GM19467 (cell line): ENCODE measurements at regions not wholly inside any gene's neighbourhood (a gene's known extent, or its start where the extent isn't known, plus 50 kb on each side); places are given as distances from the start of the nearest gene placed in this dataset.

Experiments used
- ATAC-seq: cut with Tn5 transposase; IDR thresholded peaks from one replicate; pipeline ENCODE4 v1.9.1; 2021; ENCODE audit warnings: mild to moderate bottlenecking, moderate library complexity; ENCODE audit not compliant: unreplicated experiment

- ATAC-seq = no peak
Observed at GRCh38 chr3:99458013-99458412, 180.4 kb upstream of the COL8A1 start.

DNA sequence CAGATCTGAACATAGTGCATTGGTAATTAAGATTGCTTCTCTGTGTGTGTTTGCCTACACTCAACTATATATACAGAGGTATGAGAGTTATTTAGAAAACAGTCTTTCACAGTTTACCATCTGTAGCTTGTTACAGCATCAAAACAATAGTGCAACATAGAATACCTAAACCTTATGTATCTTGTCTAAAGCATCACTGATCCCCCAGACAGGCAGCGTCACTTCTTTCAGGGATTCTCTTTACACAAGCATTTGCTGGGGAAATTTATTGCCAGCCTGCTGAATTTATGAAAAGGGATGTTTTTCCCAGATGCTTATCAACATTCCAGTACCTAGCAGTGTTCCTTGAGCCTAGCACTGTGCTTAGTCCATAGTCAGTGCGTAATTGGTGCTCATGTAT, 195.8 kb upstream of the COL8A1 start:
- ATAC-seq = no peak

- no peak for ATAC-seq
Observed at GRCh38 chr3:99439892-99440291, 198.5 kb upstream of the COL8A1 start.

- ATAC-seq = no peak
Observed at GRCh38 chr3:99434190-99434589, 204.2 kb upstream of the COL8A1 start.

DNA sequence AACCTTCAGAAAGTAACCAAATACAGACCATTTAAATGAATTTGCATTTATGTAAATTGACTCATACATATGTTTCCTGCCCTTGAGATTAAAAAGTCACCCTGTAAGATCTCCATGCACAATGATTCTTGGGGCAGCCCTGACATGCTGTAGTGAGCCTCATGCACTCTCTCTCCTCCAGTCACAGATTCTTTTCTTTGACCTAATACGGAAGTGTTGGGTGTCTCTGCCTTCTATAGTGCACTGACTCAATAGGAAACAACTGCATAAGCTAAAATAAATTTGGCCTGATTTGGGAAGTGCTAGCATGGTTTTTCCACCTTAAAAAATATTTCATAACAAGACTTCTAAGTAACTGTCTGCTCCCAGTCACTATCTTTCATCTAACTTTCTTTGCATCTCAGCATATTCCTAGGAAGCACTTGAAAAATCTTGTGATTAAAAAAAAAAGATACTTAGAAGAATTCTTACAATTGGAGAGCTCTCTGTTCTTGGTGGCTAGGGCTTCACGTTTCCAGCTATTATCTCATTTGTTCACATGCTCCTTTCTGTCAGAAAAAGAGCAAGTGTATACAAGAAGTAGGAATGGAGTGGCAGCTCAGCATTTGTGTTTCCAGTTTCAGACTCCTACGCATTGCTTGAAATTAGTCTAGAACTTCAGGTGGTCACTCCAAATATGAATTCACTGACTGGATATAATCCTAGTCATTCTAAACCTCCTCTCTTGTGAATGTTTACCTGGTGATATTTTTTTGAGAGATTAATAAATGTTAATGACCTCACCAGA, 207.9 kb upstream of the COL8A1 start:
- no peak for ATAC-seq

- no peak for ATAC-seq
Observed at GRCh38 chr3:99429502-99429901, 208.9 kb upstream of the COL8A1 start.

GRCh38 chr3:99425930-99426329, 212.5 kb upstream of the COL8A1 start:
- no peak for ATAC-seq

DNA sequence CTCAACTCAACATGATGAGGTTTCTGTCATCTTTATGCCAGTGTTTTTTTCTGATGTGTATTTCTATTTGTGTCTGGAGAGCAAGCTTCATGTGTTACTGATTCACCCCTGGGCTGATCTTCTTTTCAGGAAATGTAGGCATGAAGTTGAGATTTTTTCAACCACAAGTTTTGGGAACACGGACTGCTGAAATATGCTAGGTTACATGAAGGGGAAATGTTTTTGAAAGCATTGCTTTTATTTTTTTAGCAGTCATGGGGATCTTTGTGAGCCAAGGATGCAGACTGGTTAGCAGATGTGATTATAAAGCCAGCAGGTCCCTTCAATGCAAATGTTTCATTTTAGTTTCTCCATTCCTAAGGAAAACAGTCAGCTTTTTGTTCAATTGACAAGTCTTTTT, 219.3 kb upstream of the COL8A1 start:
- ATAC-seq = peak; percentile 24

DNA sequence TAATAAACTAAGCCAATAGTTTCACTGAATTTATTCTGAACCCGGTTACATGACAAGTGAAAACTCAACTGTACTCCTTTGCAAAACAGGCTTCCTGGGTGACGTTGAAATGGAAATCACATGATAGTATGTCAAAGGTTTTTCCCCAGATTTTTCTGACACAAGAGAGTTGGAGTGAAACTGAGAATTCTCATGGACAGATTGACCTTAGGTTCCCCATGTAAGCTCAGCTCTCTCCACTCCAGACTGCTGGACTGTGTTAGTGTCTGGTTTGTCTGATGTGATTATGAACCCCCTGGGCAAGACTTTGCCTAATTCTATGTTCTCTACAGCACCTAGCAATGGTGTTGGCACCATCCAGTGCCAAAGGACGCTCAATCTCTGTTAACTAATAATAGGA, 219.7 kb upstream of the COL8A1 start:
- peak; percentile 62 for ATAC-seq

DNA sequence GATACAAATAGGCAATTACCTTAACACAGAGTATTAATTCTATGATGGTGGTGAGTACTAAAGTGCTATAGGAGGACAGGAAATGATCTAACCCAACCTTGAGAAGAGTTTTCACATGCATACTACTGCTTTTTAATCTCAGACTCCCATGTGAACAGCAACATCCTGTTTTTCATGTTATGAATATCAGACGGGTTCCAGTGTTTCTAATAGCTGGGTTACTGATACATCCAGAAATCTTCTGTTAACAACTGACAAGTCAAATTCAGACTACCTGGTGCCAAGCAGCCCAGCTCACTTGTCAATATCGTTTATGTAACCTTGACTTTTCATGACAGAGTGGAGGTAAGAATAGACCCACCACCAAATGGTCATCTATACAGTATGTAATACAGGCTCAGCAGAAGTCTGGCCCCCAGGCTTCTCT, 220.2 kb upstream of the COL8A1 start:
- ATAC-seq = peak; percentile 65

DNA sequence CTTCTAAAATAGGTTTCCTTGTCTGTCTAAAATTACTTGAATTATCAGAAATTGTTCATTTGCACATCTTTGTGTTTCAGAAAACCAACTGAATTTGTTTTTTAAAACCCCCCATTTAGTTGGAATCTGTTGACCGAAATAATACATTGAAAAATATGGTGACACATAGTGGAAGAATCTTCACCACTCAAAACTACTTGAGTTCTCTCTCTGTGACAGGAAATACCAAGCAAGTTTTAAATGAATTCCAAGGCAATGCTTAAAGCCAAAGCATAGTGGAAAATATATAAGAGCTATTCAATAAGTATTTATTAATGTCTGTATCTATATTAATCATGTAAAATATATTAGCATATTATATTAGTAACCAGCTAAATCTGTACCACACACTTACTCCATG, 224.9 kb upstream of the COL8A1 start:
- no peak for ATAC-seq

DNA sequence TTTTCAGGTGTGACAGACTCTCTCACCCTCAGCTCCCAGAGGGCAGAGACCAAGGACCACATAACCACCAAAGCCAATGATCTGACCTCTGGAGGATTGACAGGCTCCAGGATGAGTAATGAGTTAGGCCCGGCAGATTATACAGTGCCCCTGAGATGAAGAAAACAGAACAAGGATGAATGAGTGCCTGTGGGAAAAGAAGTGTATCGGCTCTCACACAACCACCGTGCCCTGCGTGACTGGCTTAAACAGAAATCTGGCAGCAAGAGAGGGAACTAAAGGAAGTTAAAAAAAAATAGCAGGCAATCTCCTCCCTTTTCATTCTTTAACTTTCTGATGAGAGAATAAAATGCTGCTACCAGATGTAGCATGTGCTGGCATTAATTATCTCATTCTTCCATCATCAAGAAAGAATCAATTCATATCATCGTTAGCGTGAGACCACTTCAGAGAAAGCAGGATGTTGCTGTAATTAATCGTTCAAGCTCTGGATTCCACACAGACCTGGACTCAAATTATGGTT, 227.5 kb upstream of the COL8A1 start:
- ATAC-seq = no peak

- no peak for ATAC-seq
Observed at GRCh38 chr3:99409961-99410360, 228.4 kb upstream of the COL8A1 start.

- peak; percentile 44 for ATAC-seq
Observed at GRCh38 chr3:99407257-99407656, 231.1 kb upstream of the COL8A1 start.

GRCh38 chr3:99402755-99403154, 235.6 kb upstream of the COL8A1 start:
- no peak for ATAC-seq

GRCh38 chr3:99400352-99400751, 238.0 kb upstream of the COL8A1 start:
- no peak for ATAC-seq

- no peak for ATAC-seq
Observed at GRCh38 chr3:99396651-99397275, 241.6 kb upstream of the COL8A1 start.

DNA sequence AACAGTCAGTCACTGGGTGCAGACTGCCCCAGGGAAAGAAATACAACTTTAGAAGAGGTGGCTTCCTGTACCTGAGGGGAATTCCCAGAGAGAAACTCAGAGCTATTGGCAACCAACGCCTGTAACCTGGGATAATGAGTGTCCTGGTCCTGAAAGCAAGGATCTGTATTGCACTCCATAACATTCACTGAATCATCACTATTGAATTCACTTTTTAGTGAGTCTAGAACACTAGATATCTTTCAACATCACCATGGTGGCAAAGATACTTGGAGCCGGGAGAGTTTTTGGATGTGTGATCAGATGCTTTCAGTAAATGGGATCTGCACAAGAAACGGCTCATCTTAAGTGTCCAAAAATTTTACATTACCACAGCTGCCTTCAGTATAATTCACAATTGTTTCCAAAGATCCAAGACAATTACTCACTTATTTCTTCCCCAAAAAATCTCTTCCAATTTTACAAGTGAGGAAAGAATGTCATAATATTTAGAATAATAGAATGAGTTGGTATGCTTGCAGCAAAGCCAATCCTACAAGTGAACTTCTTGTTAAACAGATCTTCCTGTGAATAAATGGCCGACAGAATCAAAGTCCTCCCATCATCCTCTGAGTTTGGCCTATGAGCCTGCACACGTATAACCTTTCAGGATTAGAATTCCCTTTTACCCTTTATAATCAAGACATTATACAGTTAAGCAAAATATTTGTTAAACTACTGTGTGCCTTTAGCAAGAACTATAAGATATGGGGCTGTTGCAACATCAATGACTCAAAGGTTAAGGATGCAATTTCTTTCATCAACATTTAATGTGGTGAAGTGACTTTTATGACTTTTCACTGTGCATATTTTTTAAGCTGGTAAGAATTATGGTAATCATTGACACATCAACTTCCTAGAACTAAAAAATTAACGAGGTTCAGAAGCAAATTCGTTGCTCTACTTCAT, 243.3 kb upstream of the COL8A1 start:
- no peak for ATAC-seq

DNA sequence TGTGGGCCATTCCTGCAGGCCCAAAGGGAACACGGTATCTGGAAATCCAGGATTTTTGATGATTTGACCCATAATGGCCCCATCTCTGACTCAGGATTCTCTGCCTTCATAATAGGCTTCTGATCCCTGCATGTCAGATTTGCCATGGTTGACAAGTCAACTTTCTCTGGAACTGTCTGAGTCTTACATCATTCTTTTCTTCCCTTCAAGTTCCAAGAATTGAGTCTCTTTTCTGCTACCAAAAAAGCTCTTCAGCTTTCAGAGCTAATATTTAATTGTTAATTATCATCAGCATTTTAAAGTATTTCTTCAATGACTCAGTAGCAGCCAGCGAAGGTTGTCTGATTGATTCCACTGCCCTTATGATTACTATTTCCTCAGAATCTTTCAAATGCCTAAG, 244.4 kb upstream of the COL8A1 start:
- ATAC-seq = no peak

DNA sequence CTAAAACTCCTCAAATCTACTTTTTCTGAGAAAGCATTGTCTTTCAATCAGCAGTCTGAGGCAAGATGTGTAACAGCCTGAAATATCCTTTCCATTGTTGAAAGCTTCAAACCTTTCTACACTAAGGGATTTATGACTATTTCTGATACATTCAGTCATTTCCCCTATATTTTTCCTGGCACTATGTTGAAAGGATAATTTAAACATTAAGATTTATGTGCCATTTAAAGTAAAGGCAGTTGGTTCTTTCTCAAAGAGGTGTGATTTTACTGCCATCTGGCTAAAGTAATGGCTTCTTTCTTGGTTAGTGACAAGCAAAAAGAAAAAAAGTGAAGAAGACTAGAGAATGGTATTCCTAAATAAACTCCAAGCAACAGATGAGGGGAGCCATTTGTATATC, 249.6 kb upstream of the COL8A1 start:
- ATAC-seq = no peak

DNA sequence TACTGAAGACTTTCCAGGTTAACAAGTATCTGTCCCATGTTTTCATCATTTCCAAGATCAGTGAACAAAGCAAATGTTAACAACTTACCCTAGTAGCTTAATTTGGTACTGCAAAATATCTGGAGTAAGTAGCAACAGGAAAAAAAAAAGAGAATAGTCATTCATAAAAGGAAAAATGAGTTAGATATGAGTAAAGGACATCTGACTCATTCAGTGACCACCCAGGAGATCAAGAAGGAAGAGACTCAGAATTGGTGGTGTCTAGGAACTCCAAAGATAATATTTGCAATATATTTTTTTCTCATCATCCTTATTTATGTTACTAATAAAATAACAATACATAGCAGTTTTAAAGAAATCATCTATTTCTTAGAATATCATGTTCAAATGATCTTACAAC, 253.8 kb upstream of the COL8A1 start:
- no peak for ATAC-seq
